HFFc6 (cell line): ENCODE measurements at regions not wholly inside any gene's neighbourhood (a gene's known extent, or its start where the extent isn't known, plus 50 kb on each side); places are given as distances from the start of the nearest gene placed in this dataset.

Experiments used
- DNase-seq: peaks from one replicate; pipeline ENCODE4 v3.0.0-alpha.2; 2018
- H3K27ac Mint-ChIP-seq: 2 replicates; pipeline ENCODE4 v1.8.0; 2020; ENCODE audit warnings: mild to moderate bottlenecking, mixed read lengths
- H3K27me3 Mint-ChIP-seq: 2 replicates; pipeline ENCODE4 v1.8.0; 2021; ENCODE audit warnings: mild to moderate bottlenecking, moderate library complexity, mixed read lengths; ENCODE audit not compliant: insufficient read depth
- H3K36me3 Mint-ChIP-seq: 2 replicates; pipeline ENCODE4 v1.8.0; 2021; ENCODE audit warnings: low read depth, mixed read lengths
- H3K4me1 Mint-ChIP-seq: 2 replicates; pipeline ENCODE4 v1.8.0; 2020; ENCODE audit warnings: low read depth, mixed read lengths
- H3K4me3 Mint-ChIP-seq: 2 replicates; pipeline ENCODE4 v1.8.0; 2020; ENCODE audit warnings: mild to moderate bottlenecking, moderate library complexity, mixed read lengths
- H3K9me3 Mint-ChIP-seq: 2 replicates; pipeline ENCODE4 v1.8.0; 2020; ENCODE audit warnings: mild to moderate bottlenecking, mixed read lengths
- CTCF ChIP-seq: fragments of 200-600 bp; sonication (generic); IDR thresholded peaks from 2 replicates; pipeline ENCODE4 v1.5.0; 2021; ENCODE audit warnings: antibody characterized with exemption, mild to moderate bottlenecking

GRCh38 chr1:73953586-73953985 lies 244.4 kb downstream of the LRRIQ3 start:
- peaks cover 7% of the 10 kb centered on the region for H3K36me3 Mint-ChIP-seq
- no peak for TF ChIP-seq CTCF
- H3K4me3 Mint-ChIP-seq, result no peak overlapping the region
- H3K27me3 Mint-ChIP-seq, result no peaks in the 10 kb centered on the region
- DNase-seq, result no peak
- peaks cover 31% of the 10 kb centered on the region for H3K9me3 Mint-ChIP-seq
- no peak overlapping the region for H3K27ac Mint-ChIP-seq
- H3K4me1 Mint-ChIP-seq, result no peaks in the 10 kb centered on the region

- no peak overlapping the region for H3K4me3 Mint-ChIP-seq
- peaks cover 31% of the 10 kb centered on the region for H3K9me3 Mint-ChIP-seq
- no peak for DNase-seq
- no peak for TF ChIP-seq CTCF
- H3K4me1 Mint-ChIP-seq, result no peaks in the 10 kb centered on the region
- H3K36me3 Mint-ChIP-seq, result peaks cover 7% of the 10 kb centered on the region
- no peak overlapping the region for H3K27ac Mint-ChIP-seq
- no peaks in the 10 kb centered on the region for H3K27me3 Mint-ChIP-seq
Observed at GRCh38 chr1:73953186-73953585, 244.8 kb downstream of the LRRIQ3 start.

- Mint-ChIP-seq H3K27me3 (no peaks in the 10 kb centered on the region), H3K27ac (no peak overlapping the region), H3K4me3 (no peak overlapping the region), H3K36me3 (no peaks in the 10 kb centered on the region; the same call in 1 of the 2 replicates), H3K4me1 (no peaks in the 10 kb centered on the region), H3K9me3 (peaks cover 29% of the 10 kb centered on the region)
- TF ChIP-seq CTCF, result no peak
- DNase-seq, result no peak
Observed at GRCh38 chr1:73948055-73948454, 249.9 kb downstream of the LRRIQ3 start.

- no peaks in the 10 kb centered on the region for H3K4me1 Mint-ChIP-seq
- H3K36me3 Mint-ChIP-seq, result no peaks in the 10 kb centered on the region; the same call in 1 of the 2 replicates
- no peak for TF ChIP-seq CTCF
Observed at GRCh38 chr1:73947009-73947408, 251.0 kb downstream of the LRRIQ3 start.

GRCh38 chr1:73943270-73943669 lies 254.7 kb downstream of the LRRIQ3 start:
- Mint-ChIP-seq H3K9me3 (peaks cover 23% of the 10 kb centered on the region), H3K4me3 (no peak overlapping the region), H3K4me1 (no peaks in the 10 kb centered on the region), H3K36me3 (no peaks in the 10 kb centered on the region), H3K27ac (no peak overlapping the region), H3K27me3 (no peaks in the 10 kb centered on the region)
- TF ChIP-seq CTCF, result no peak
- no peak for DNase-seq

More at GRCh38 chr1:73947009-73947408, 251.0 kb downstream of the LRRIQ3 start:
- Mint-ChIP-seq H3K27ac (no peak overlapping the region), H3K27me3 (no peaks in the 10 kb centered on the region), H3K4me3 (no peak overlapping the region), H3K9me3 (peaks cover 30% of the 10 kb centered on the region)
- no peak for DNase-seq

- no peak for TF ChIP-seq CTCF
- DNase-seq, result no peak
- Mint-ChIP-seq H3K27me3 (no peaks in the 10 kb centered on the region), H3K27ac (no peak overlapping the region), H3K36me3 (no peaks in the 10 kb centered on the region), H3K9me3 (peaks cover 23% of the 10 kb centered on the region), H3K4me1 (no peaks in the 10 kb centered on the region), H3K4me3 (no peak overlapping the region)
Observed at GRCh38 chr1:73930293-73930692, 267.7 kb downstream of the LRRIQ3 start.
